GM18517 (cell line): ENCODE measurements at regions not wholly inside any gene's neighbourhood (a gene's known extent, or its start where the extent isn't known, plus 50 kb on each side); places are given as distances from the start of the nearest gene placed in this dataset.

Source experiments
- ATAC-seq: cut with Tn5 transposase; IDR thresholded peaks from one replicate; pipeline ENCODE4 v1.9.1; 2021; ENCODE audit warnings: mild to moderate bottlenecking, moderate library complexity; ENCODE audit not compliant: unreplicated experiment

GRCh38 chr5:68954618-68954910 lies 139.2 kb upstream of the SLC30A5 start:
- no peak for ATAC-seq

DNA sequence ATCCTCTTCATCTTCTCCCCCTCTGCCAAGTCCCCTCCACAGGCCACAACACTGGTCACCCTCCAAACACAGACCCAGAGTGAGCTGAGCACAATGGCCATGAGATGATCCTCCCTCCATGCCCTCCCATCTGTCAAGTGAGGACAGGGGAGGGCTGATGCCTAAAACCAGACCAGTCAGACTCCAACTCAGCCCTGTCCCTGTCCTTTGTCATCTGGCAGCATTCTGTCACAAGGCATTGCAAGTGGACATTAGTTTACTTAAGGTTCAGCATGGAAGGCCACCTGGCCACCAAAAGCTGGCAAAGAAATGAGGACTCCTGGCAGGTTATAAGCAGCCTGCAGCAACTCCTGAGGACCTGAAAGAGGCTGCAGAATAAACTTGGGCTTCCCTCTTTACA lies 136.2 kb upstream of the SLC30A5 start:
- no peak for ATAC-seq

DNA sequence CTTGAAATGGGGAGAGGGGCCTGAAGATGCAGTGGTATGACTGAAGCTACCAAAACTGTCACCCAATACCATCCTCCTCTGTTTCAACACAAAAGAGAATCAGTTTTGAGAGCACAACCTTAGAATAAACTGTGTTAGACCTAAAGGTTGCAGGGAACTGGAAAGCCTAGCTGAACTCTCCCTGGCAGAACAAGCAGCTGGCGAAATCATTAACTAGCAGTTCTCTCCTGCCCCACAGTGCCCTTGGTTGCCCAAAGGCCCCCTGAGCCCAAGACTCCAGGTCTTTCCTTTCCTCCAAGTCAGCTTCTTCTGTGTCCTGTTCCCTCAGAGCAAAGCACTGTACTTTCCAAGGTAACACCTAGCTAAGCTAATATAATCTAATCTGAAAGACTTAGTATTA lies 135.4 kb upstream of the SLC30A5 start:
- ATAC-seq: no peak

GRCh38 chr5:68960456-68960855 lies 133.4 kb upstream of the SLC30A5 start:
- no peak for ATAC-seq

DNA sequence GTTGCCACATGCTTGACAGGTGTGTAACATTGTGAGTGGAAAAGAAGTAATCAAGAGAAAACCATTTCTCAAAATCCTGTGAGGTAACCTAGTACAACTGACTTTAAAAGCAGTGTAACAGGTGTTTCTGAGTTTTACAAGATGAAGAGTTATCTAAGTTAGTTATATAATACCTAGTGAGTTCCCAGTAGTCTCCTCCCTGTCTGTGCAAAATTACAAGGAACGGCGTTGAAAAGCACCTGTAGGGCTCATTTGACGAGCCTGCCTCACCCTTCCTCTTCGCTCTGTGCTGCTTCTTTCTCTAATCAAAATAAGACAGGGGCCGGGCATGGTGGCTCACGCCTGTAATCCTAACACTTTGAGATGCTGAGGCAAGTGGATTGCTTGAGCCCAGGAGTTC lies 132.9 kb upstream of the SLC30A5 start:
- ATAC-seq: no peak

- no peak for ATAC-seq
Observed at GRCh38 chr5:68961762-68962161, 132.1 kb upstream of the SLC30A5 start.

DNA sequence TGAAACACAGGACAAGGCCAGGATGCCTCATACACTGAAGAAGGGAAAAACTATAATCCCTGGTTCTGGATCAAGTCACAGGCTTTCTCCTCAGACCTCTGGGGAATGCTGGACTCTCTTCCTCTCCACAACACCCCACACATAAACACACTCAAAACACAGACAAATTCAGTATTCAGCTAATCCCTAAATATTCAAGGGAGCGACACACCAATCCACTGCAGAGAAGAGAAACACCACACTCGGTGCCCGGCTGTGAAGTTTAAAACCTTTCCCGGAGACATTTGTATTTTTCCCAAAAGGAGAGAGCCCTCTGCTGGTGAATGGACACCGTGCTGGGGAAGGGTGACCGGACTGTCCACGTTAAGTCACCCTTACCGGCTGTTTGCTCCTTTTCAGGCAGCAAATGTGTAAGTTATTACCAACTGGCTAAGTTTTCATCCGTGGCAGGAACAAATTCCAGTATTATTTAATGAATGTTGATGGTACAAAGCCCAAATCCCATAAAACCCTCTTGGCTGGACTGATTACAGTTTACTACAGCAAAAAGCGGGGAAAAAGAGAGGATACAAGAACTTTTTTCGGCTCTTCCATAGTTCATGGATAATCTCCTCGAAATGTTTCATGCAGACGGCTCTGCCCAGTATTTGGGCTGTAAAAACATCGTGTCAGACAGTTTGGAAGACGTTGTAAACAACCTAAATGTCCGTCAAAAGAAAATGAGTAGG lies 130.9 kb upstream of the SLC30A5 start:
- no peak for ATAC-seq

- no peak for ATAC-seq
Observed at GRCh38 chr5:68964679-68965078, 129.1 kb upstream of the SLC30A5 start.

GRCh38 chr5:68965926-68966325 lies 127.9 kb upstream of the SLC30A5 start:
- ATAC-seq: no peak

- ATAC-seq: no peak
Observed at GRCh38 chr5:68966596-68966995, 127.2 kb upstream of the SLC30A5 start.

GRCh38 chr5:68968429-68968828 lies 125.4 kb upstream of the SLC30A5 start:
- ATAC-seq: no peak

GRCh38 chr5:68970617-68971016 lies 123.2 kb upstream of the SLC30A5 start:
- ATAC-seq: no peak

GRCh38 chr5:68973696-68974095 lies 120.1 kb upstream of the SLC30A5 start:
- no peak for ATAC-seq

DNA sequence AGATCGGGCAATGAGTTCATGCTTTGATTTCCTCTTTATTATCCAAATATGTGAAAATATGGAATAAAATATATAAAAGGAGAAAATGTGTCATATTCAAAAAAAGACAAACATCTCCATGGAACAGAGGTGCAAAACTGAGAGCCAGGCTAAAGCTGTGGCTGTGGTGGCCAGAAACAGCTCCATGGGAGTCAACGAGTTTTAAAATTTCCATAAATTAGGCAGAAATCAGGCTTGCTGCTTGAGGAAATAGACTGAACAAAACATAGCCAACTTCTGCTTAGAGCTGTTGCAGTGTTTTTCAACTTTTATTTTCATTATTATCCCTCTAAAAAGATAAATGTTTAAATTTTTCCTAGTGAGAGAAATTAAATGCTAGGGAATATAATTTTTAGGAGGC lies 110.8 kb upstream of the SLC30A5 start:
- ATAC-seq: no peak

GRCh38 chr5:68983959-68984358 lies 109.9 kb upstream of the SLC30A5 start:
- no peak for ATAC-seq

- ATAC-seq: no peak
Observed at GRCh38 chr5:68991279-68992084, 102.3 kb upstream of the SLC30A5 start.

GRCh38 chr5:68994645-68995044 lies 99.2 kb upstream of the SLC30A5 start:
- peak; percentile 66 for ATAC-seq

DNA sequence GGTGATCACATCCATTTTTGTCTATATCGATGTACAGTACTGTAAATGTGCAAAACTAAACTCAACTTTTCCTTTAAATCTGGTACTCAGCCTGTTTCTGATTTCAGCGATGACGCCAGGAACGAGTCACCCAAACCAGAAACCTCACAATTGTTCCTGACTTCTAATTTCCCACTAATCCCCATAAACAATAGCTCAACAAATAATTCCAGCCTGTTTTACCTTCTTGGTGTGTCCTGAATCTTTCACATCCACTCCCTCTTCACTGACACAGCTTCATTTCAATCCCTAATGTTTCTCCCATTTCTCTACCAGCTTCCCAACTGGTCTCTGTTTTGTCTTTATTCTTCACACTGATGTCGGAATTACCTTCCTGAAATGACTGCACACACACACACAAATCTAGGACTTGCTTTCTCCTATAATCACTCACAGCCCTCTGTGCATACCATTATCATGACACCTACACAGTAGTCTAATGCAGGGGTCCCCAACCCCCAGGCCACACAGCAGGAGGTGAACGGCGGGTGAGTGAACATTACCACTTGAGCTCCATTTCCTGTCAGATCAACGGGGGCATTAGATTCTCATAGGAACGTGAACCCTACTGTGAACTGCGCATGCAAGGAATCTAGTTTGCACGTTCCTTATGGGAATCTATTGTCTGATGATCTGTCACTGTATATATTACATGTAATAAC lies 97.8 kb upstream of the SLC30A5 start:
- ATAC-seq: no peak

DNA sequence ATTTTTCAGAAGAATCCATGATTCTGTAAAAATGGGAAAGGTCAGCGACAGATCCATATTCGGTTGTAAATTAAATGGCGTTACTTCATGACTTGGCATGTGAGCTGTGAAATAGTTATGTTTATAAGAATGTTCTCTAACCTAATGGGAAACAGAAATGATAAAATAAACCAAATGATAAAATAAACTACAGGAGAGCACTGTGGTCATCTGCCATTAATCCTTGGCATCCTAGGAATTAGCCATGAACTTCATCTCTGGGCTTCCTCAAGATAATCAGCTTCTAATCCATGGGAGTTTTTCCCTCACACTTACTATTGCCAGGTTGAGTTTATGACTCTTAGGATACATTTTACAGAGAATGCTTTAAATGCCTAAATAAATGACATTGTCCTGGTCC lies 94.6 kb upstream of the SLC30A5 start:
- ATAC-seq: no peak

- no peak for ATAC-seq
Observed at GRCh38 chr5:69000216-69000919, 93.4 kb upstream of the SLC30A5 start.

GRCh38 chr5:69000949-69001348 lies 92.9 kb upstream of the SLC30A5 start:
- ATAC-seq: no peak
